Mammary epithelial cell (primary cell): ENCODE measurements at regions not wholly inside any gene's neighbourhood (a gene's known extent, or its start where the extent isn't known, plus 50 kb on each side); places are given as distances from the start of the nearest gene placed in this dataset.

Experiments
- EZH2 ChIP-seq: IDR thresholded peaks from 2 replicates; pipeline ENCODE4 v1.6.1; 2012; ENCODE audit warnings: low read length, inconsistent platforms, borderline replicate concordance
- TF ChIP-seq, protein P1 (sequence below), 2 donors: IDR thresholded peaks in 1 of 2; conservative IDR thresholded peaks in 1 of 2; 2 replicates each; pipeline ENCODE4 v1.5.1; 2011 to 2012; ENCODE audit warnings: inconsistent platforms in 2 of 2, low read length in 2 of 2, mild to moderate bottlenecking in 2 of 2, control low read depth in 1 of 2, low read depth in 1 of 2; ENCODE audit not compliant: insufficient read depth in 1 of 2; ENCODE audit errors: extremely low read depth in 1 of 2

DNA sequence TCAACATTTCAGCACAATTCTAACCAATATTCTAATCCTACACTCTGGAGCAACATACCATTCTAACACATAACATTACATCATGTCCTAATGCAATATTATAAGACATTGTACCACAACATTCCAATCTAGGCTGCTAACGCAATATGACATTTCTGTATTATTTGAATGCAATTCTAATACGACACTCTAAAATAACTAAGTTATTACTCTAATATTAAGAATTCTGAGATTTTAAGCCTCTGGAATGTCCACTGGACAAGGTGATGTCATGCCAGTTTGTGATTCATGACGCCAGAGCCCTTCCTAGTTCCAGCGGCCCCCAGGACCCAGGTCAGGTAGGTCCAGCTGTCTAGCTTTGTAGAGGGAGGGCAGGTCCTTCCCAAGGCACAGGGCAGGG is 69.7 kb upstream of the SIRPA start:
- TF ChIP-seq, protein P1, sequence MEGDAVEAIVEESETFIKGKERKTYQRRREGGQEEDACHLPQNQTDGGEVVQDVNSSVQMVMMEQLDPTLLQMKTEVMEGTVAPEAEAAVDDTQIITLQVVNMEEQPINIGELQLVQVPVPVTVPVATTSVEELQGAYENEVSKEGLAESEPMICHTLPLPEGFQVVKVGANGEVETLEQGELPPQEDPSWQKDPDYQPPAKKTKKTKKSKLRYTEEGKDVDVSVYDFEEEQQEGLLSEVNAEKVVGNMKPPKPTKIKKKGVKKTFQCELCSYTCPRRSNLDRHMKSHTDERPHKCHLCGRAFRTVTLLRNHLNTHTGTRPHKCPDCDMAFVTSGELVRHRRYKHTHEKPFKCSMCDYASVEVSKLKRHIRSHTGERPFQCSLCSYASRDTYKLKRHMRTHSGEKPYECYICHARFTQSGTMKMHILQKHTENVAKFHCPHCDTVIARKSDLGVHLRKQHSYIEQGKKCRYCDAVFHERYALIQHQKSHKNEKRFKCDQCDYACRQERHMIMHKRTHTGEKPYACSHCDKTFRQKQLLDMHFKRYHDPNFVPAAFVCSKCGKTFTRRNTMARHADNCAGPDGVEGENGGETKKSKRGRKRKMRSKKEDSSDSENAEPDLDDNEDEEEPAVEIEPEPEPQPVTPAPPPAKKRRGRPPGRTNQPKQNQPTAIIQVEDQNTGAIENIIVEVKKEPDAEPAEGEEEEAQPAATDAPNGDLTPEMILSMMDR (conservative IDR thresholded peaks at IDR 0.05 in 1 of 2, IDR thresholded peaks at IDR 0.05 in 1 of 2; ENCODE audit: extremely low read depth in 1 of 2, insufficient read depth in 1 of 2, low read depth in 1 of 2, low read length in 2 of 2), result no peak
- TF ChIP-seq EZH2, result no peak
